Caco-2 (cell line): ENCODE measurements at regions not wholly inside any gene's neighbourhood (a gene's known extent, or its start where the extent isn't known, plus 50 kb on each side); places are given as distances from the start of the nearest gene placed in this dataset.

ENCODE experiments used
- BruUV-seq: library from RNA; stranded (reverse); fragments of 400-500 nt; replicated peaks from 2 replicates; lab custom pipeline; 2021; lab: Mats Ljungman, UMichigan
- CTCF ChIA-PET: fragments of 300-600 bp; sonication (Branson Sonifier 250); formaldehyde crosslinking; loops from one replicate; lab custom pipeline; 2022; ENCODE audit warnings: antibody characterized with exemption; lab: Charles Lee
- POLR2A ChIA-PET: fragments of 300-600 bp; sonication (Branson Sonifier 250); formaldehyde crosslinking; loops from one replicate; lab custom pipeline; 2022; ENCODE audit warnings: antibody characterized with exemption; lab: Charles Lee
- DNase-seq, 2 experiments: peaks; one replicate each; pipeline versions ENCODE4 v3.0.0 to v3.0.0-alpha.2; 2020 to 2022
- H3K27me3 ChIP-seq: replicated peaks from 2 replicates; pipeline ENCODE4 v1.6.0; 2011; ENCODE audit warnings: low read length; ENCODE audit not compliant: control insufficient read depth, insufficient read depth
- H3K36me3 ChIP-seq: 2 replicates; pipeline ENCODE4 v1.5.1; 2011; ENCODE audit warnings: low read length; ENCODE audit not compliant: control insufficient read depth, insufficient read depth
- H3K4me1 ChIP-seq: fragments of 250-450 bp; sonication (Bioruptor Pico); 2 replicates; pipeline ENCODE4 v1.5.1; 2020; ENCODE audit warnings: mild to moderate bottlenecking
- H3K4me3 ChIP-seq: 2 replicates; pipeline ENCODE4 v1.5.1; 2011; ENCODE audit warnings: low read depth, mild to moderate bottlenecking, control low read depth, low read length
- H3K9me3 ChIP-seq: fragments of 250-450 bp; sonication (Bioruptor Pico); 2 replicates; pipeline ENCODE4 v1.5.1; 2020; ENCODE audit warnings: mild to moderate bottlenecking, moderate library complexity
- H3K27ac Mint-ChIP-seq: one replicate; pipeline ENCODE4 v1.8.0; 2022; ENCODE audit warnings: mixed read lengths; ENCODE audit not compliant: unreplicated experiment
- H3K27me3 Mint-ChIP-seq: one replicate; pipeline ENCODE4 v1.8.0; 2022; ENCODE audit warnings: mixed read lengths; ENCODE audit not compliant: insufficient read depth, unreplicated experiment
- H3K36me3 Mint-ChIP-seq: one replicate; pipeline ENCODE4 v1.8.0; 2022; ENCODE audit warnings: mild to moderate bottlenecking, mixed read lengths; ENCODE audit not compliant: insufficient read depth, unreplicated experiment
- H3K4me1 Mint-ChIP-seq: one replicate; pipeline ENCODE4 v1.8.0; 2022; ENCODE audit warnings: low read depth, mixed read lengths; ENCODE audit not compliant: unreplicated experiment
- H3K4me3 Mint-ChIP-seq: one replicate; pipeline ENCODE4 v1.8.0; 2022; ENCODE audit warnings: mild to moderate bottlenecking, moderate library complexity, mixed read lengths; ENCODE audit not compliant: unreplicated experiment
- H3K9me3 Mint-ChIP-seq: one replicate; pipeline ENCODE4 v1.8.0; 2022; ENCODE audit warnings: mixed read lengths; ENCODE audit not compliant: unreplicated experiment
- intact Hi-C: fragments of 100-400 bp; cut with micrococcal nuclease; formaldehyde crosslinking; loops from one replicate; pipeline ENCODE4 v1.10.0; 2022; ENCODE audit not compliant: unreplicated experiment
- TF ChIP-seq, protein P1 (sequence below), 2 experiments: fragments of 200-600 bp in 1 of 2; IDR thresholded peaks; 1 replicate in 1 of 2; 2 replicates in 1 of 2; pipeline versions ENCODE4 v1.5.1 to v1.8.0; 2011 to 2022; ENCODE audit warnings: antibody characterized with exemption in 1 of 2, control low read depth in 1 of 2, inconsistent platforms in 1 of 2, low read depth in 1 of 2, low read length in 1 of 2, mild to moderate bottlenecking in 1 of 2, moderate library complexity in 1 of 2; ENCODE audit not compliant: insufficient read depth in 1 of 2, severe bottlenecking in 1 of 2, unreplicated experiment in 1 of 2

DNA sequence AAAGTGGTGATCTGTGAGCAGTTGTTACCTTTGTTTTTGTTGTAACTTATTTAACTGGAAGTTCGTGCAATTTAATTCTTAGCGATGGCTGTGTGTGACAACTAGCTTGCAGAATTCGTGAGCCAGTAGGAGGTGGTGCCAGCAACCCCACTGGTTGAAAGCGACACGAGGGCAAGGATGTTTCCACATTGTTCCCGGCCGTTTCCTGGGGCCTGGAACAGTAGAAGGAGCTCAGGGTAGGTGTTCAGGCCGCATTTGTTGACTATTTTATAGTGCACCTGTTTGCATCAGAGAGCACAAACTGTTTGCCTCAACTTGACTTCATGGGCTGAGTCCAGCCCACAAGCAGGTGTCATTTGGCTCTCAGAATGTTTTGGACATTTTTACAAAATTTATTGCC is 112.1 kb upstream of the PTPN1 start:
- H3K27ac Mint-ChIP-seq: no peak overlapping the region
- peaks cover 6% of the 10 kb centered on the region for H3K36me3 Mint-ChIP-seq
- Histone ChIP-seq H3K9me3 (no peaks in the 10 kb centered on the region), H3K36me3 (no peaks in the 10 kb centered on the region), H3K4me1 (peaks cover 30% of the 10 kb centered on the region), H3K4me3 (no peak overlapping the region), H3K27me3 (no peaks in the 10 kb centered on the region)
- intact Hi-C loops: no loop called here
- peaks cover 25% of the 10 kb centered on the region for H3K4me1 Mint-ChIP-seq
- no TSS peak for BruUV-seq
- no peaks in the 10 kb centered on the region for H3K27me3 Mint-ChIP-seq
- POLR2A ChIA-PET: interaction anchor here (0.6 kb wide), 1 partner anchor 31 kb away, joined by 4 read pairs; no protein-coding TSS in a partner anchor
- TF ChIP-seq, protein P1, sequence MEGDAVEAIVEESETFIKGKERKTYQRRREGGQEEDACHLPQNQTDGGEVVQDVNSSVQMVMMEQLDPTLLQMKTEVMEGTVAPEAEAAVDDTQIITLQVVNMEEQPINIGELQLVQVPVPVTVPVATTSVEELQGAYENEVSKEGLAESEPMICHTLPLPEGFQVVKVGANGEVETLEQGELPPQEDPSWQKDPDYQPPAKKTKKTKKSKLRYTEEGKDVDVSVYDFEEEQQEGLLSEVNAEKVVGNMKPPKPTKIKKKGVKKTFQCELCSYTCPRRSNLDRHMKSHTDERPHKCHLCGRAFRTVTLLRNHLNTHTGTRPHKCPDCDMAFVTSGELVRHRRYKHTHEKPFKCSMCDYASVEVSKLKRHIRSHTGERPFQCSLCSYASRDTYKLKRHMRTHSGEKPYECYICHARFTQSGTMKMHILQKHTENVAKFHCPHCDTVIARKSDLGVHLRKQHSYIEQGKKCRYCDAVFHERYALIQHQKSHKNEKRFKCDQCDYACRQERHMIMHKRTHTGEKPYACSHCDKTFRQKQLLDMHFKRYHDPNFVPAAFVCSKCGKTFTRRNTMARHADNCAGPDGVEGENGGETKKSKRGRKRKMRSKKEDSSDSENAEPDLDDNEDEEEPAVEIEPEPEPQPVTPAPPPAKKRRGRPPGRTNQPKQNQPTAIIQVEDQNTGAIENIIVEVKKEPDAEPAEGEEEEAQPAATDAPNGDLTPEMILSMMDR (IDR thresholded peaks at IDR 0.05; ENCODE audit: insufficient read depth in 1 of 2, low read depth in 1 of 2, low read length in 1 of 2, severe bottlenecking in 1 of 2, unreplicated experiment in 1 of 2): no peak
- CTCF ChIA-PET: interaction anchor here (0.5 to 0.6 kb wide), 3 partner anchors 49 to 346 kb away, joined by 3 read pairs; no protein-coding TSS in a partner anchor
- no peak for DNase-seq
- no peak overlapping the region for H3K4me3 Mint-ChIP-seq
- no peaks in the 10 kb centered on the region for H3K9me3 Mint-ChIP-seq

DNA sequence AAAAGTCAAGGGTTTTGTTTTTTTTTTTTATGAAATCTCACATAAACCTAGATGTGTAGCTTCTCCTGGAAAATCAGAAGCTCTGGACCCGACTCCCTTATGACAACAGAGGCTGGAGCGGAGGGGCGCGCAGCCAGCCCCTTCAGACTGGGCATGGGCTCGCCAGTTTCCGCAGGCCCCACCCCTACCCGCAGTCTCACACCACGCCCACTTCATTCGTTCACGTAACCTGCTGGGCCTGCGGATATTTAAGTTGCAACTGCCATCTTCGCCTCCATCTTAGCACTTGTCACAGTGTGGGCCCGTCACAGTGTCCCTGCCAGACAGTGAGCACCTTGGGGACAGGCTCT is 111.7 kb upstream of the PTPN1 start:
- intact Hi-C loops: no loop called here
- H3K27me3 ChIP-seq: no peaks in the 10 kb centered on the region
- no peak for DNase-seq
- Mint-ChIP-seq H3K4me1 (peaks cover 25% of the 10 kb centered on the region), H3K4me3 (no peak overlapping the region), H3K27ac (no peak overlapping the region), H3K9me3 (no peaks in the 10 kb centered on the region), H3K36me3 (peaks cover 6% of the 10 kb centered on the region), H3K27me3 (no peaks in the 10 kb centered on the region)
- ChIA-PET CTCF (interaction anchor here (0.6 kb wide), 2 partner anchors 50 to 345 kb away, joined by 3 read pairs; no protein-coding TSS in a partner anchor), POLR2A (interaction anchor here (0.6 kb wide), 2 partner anchors 30 to 208 kb away, joined by 3 to 4 read pairs; partner anchors contain the start of gene CEBPB)
- TF ChIP-seq, protein P1 (IDR thresholded peaks at IDR 0.05; ENCODE audit: insufficient read depth in 1 of 2, low read depth in 1 of 2, low read length in 1 of 2, severe bottlenecking in 1 of 2, unreplicated experiment in 1 of 2): no peak
- no peaks in the 10 kb centered on the region for H3K36me3 ChIP-seq
- no peak overlapping the region for H3K4me3 ChIP-seq
- no TSS peak for BruUV-seq
- peaks cover 30% of the 10 kb centered on the region for H3K4me1 ChIP-seq
- H3K9me3 ChIP-seq: no peaks in the 10 kb centered on the region

DNA sequence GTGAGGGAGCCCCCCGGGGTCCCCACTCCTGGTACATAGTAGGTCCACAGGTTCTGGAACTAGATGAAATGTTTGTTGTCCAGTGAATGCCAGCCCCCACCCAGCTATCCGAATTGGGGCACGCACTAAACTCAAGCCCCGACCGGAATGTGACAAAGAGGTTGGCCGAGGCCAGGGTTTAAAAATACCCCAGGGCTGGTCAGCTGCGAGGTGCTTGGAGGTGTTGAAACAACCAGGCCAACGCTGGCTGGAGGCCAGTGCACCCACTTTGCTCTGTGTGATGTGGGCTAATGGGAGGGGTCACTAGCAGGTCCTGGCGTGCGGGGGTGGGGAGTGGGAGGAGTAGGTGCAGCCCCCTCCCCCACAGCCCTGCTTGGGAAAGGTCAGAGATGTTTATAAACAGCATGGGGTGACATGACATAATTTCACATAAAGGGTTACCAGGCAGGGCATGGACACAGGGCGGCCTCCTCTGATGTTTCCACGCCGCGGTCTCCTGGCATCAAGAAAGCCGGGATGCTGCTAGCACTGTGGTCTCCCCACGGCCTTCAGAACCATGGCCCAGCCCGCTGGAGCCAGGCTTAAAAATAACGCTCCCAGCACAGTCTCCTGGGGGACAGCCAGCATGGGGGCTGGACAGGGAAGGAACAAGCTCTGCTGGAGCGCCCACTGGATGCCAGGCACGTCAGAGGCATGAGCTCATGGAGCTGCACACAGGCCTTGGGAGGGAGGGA is 111.2 kb upstream of the PTPN1 start:
- intact Hi-C loops: no loop called here
- POLR2A ChIA-PET: interaction anchor here (0.6 to 1.4 kb wide), 3 partner anchors 10 to 208 kb away, joined by 3 to 4 read pairs (median 4); partner anchors contain the start of gene CEBPB
- Histone ChIP-seq H3K9me3 (no peaks in the 10 kb centered on the region), H3K4me1 (peaks cover 32% of the 10 kb centered on the region), H3K4me3 (no peak overlapping the region), H3K27me3 (no peaks in the 10 kb centered on the region), H3K36me3 (no peaks in the 10 kb centered on the region)
- CTCF ChIA-PET: interaction anchor here (0.6 kb wide), 1 partner anchor 345 kb away, joined by 3 read pairs; no protein-coding TSS in a partner anchor
- no peaks in the 10 kb centered on the region for H3K9me3 Mint-ChIP-seq
- peaks cover 27% of the 10 kb centered on the region for H3K4me1 Mint-ChIP-seq
- DNase-seq: peak; percentile 56 to 67
- no peaks in the 10 kb centered on the region for H3K27me3 Mint-ChIP-seq
- BruUV-seq: no TSS peak
- peak overlapping the region; percentile 70 for H3K27ac Mint-ChIP-seq
- no peak overlapping the region for H3K4me3 Mint-ChIP-seq
- TF ChIP-seq, protein P1 (IDR thresholded peaks at IDR 0.05; ENCODE audit: insufficient read depth in 1 of 2, low read depth in 1 of 2, low read length in 1 of 2, severe bottlenecking in 1 of 2, unreplicated experiment in 1 of 2): no peak
- peaks cover 6% of the 10 kb centered on the region for H3K36me3 Mint-ChIP-seq
